Endothelial cell of umbilical vein (primary cell): ENCODE measurements at regions not wholly inside any gene's neighbourhood (a gene's known extent, or its start where the extent isn't known, plus 50 kb on each side); places are given as distances from the start of the nearest gene placed in this dataset.

Source experiments
- BruUV-seq: library from RNA; stranded (reverse); fragments of 400-500 nt; replicated peaks from 2 replicates; lab custom pipeline; 2021; lab: Mats Ljungman, UMichigan
- CTCF ChIA-PET: fragments of 300-600, 350-600 bp; sonication (Branson Sonifier 250); formaldehyde crosslinking; loops from one replicate; lab custom pipeline; 2021; ENCODE audit warnings: antibody characterized with exemption, inconsistent platforms; lab: Charles Lee
- POLR2A ChIA-PET: fragments of 300-600, 350-600 bp; sonication (Branson Sonifier 250); formaldehyde crosslinking; loops from one replicate; lab custom pipeline; 2021; ENCODE audit warnings: antibody characterized with exemption, inconsistent platforms; lab: Charles Lee
- DNase-seq: peaks from one replicate; pipeline ENCODE4 v3.0.0-alpha.2; 2011; ENCODE audit warnings: low read depth, low spot score
- FAIRE-seq: peaks from 2 replicates; lab custom pipeline; 2011; peaks lifted over from hg19 to GRCh38; lab: Jason Lieb, UNC
- H2AFZ ChIP-seq: 2 replicates; pipeline ENCODE4 v1.6.0; 2012; ENCODE audit warnings: low read depth, low read length, control low read depth, inconsistent platforms
- H3K27ac ChIP-seq: 2 replicates; pipeline ENCODE4 v1.5.1; 2011; ENCODE audit warnings: low read depth, mild to moderate bottlenecking, control low read depth, low read length, moderate library complexity; ENCODE audit not compliant: insufficient read depth
- H3K27me3 ChIP-seq, 2 experiments: 2 replicates each; pipeline versions ENCODE4 v1.6.0 to v1.6.1; 2011; ENCODE audit warnings: low read length in 2 of 2, mixed read lengths in 1 of 2; ENCODE audit not compliant: control insufficient read depth in 2 of 2, insufficient read depth in 2 of 2
- H3K36me3 ChIP-seq, 2 experiments: 2 replicates in 1 of 2; 3 replicates in 1 of 2; pipeline ENCODE4 v1.5.1; 2011; ENCODE audit warnings: low read length in 2 of 2, mild to moderate bottlenecking in 1 of 2, moderate library complexity in 1 of 2; ENCODE audit not compliant: control insufficient read depth in 2 of 2, insufficient read depth in 2 of 2; ENCODE audit errors: extremely low read depth in 1 of 2
- H3K4me1 ChIP-seq: 3 replicates; pipeline ENCODE4 v1.5.1; 2011; ENCODE audit warnings: mild to moderate bottlenecking, low read length; ENCODE audit not compliant: control insufficient read depth, insufficient read depth; ENCODE audit errors: extremely low read depth
- H3K4me2 ChIP-seq: 2 replicates; pipeline ENCODE4 v1.6.1; 2011; ENCODE audit warnings: low read length, control low read depth, mixed read lengths; ENCODE audit not compliant: insufficient read depth
- H3K4me3 ChIP-seq, 3 experiments: fragments of 200-600 bp in 1 of 3; sonication (generic), shearing (Covaris generic) in 1 of 3; replicated peaks in 1 of 3; 2 replicates each; pipeline ENCODE4 v1.5.1; 2011 to 2016; ENCODE audit warnings: control low read depth in 3 of 3, low read length in 3 of 3, mild to moderate bottlenecking in 2 of 3, inconsistent platforms in 1 of 3, low read depth in 1 of 3, moderate library complexity in 1 of 3; ENCODE audit not compliant: insufficient read depth in 1 of 3
- H3K79me2 ChIP-seq: 2 replicates; pipeline ENCODE4 v1.6.0; 2012; ENCODE audit warnings: low read length, inconsistent platforms; ENCODE audit not compliant: control insufficient read depth, insufficient read depth
- H3K9ac ChIP-seq: replicated peaks from 2 replicates; pipeline ENCODE3; 2011; ENCODE audit warnings: low read length, control low read depth; ENCODE audit not compliant: insufficient read depth; ENCODE audit errors: extremely low read depth
- H3K9me1 ChIP-seq: replicated peaks from 3 replicates; pipeline ENCODE4 v1.6.0; 2011; ENCODE audit warnings: mild to moderate bottlenecking, low read length; ENCODE audit not compliant: control insufficient read depth, insufficient read depth; ENCODE audit errors: extremely low read depth
- H3K9me3 ChIP-seq: replicated peaks from 2 replicates; pipeline ENCODE4 v1.5.1; 2012; ENCODE audit warnings: low read length, inconsistent platforms; ENCODE audit not compliant: control insufficient read depth, insufficient read depth
- H4K20me1 ChIP-seq: replicated peaks from 2 replicates; pipeline ENCODE3; 2011; ENCODE audit warnings: mild to moderate bottlenecking, low read length; ENCODE audit not compliant: control insufficient read depth, insufficient read depth; ENCODE audit errors: extremely low read depth
- CTCF ChIP-seq, 2 donors: IDR thresholded peaks; 1 replicate in 1 of 2; 2 replicates in 1 of 2; pipeline ENCODE4 v1.5.1; 2011; ENCODE audit warnings: low read length in 2 of 2, mild to moderate bottlenecking in 2 of 2, moderate library complexity in 2 of 2, control low read depth in 1 of 2, inconsistent platforms in 1 of 2, low read depth in 1 of 2; ENCODE audit not compliant: insufficient read depth in 1 of 2; ENCODE audit errors: extremely low read depth in 1 of 2
- EZH2 ChIP-seq: IDR thresholded peaks from 2 replicates; pipeline ENCODE4 v1.6.1; 2012; ENCODE audit warnings: borderline replicate concordance, low read depth, mild to moderate bottlenecking, moderate library complexity, low read length, inconsistent platforms; ENCODE audit not compliant: severe bottlenecking
- FOS ChIP-seq: IDR thresholded peaks from 2 replicates; pipeline ENCODE4 v1.6.1; 2011; ENCODE audit warnings: mild to moderate bottlenecking, low read length, moderate library complexity, borderline replicate concordance; ENCODE audit not compliant: insufficient read depth
- GATA2 ChIP-seq: IDR thresholded peaks from 2 replicates; pipeline ENCODE4 v1.7.0; 2011; ENCODE audit warnings: low read depth, mild to moderate bottlenecking, moderate library complexity, mixed read lengths, low read length; ENCODE audit not compliant: insufficient read length, insufficient read depth
- JUN ChIP-seq: IDR thresholded peaks from 2 replicates; pipeline ENCODE4 v1.6.1; 2011; ENCODE audit warnings: borderline replicate concordance, low read depth; ENCODE audit not compliant: insufficient read length, insufficient read depth
- MAX ChIP-seq: IDR thresholded peaks from 2 replicates; pipeline ENCODE4 v1.6.1; 2011; ENCODE audit not compliant: insufficient read depth, insufficient read length
- MYC ChIP-seq: IDR thresholded peaks from one replicate; pipeline ENCODE4 v1.6.1; 2011; ENCODE audit warnings: mild to moderate bottlenecking, low read depth, low read length
- POLR2A ChIP-seq: IDR thresholded peaks from 2 replicates; pipeline ENCODE4 v1.6.1; 2012; ENCODE audit warnings: low read depth, mild to moderate bottlenecking, control low read depth, low read length
- POLR2AphosphoS5 ChIP-seq: IDR thresholded peaks from 2 replicates; pipeline ENCODE4 v1.6.1; 2012; ENCODE audit warnings: low read depth, mild to moderate bottlenecking, control low read depth, low read length, moderate library complexity; ENCODE audit not compliant: insufficient read depth
- dilution Hi-C: fragments of 300-500 bp; cut with MboI; formaldehyde crosslinking; loops from one replicate; pipeline ENCODE4 v1.15.0; 2019; ENCODE audit warnings: low sequenced_read_pairs; ENCODE audit not compliant: extremely low pct_ligation_motif_present
- intact Hi-C: fragments of 100-400 bp; cut with micrococcal nuclease; formaldehyde crosslinking; loops from one replicate; pipeline ENCODE4 v1.10.0; 2022

- TF ChIP-seq CTCF (IDR thresholded peaks at IDR 0.05; ENCODE audit: extremely low read depth in 1 of 2, insufficient read depth in 1 of 2, low read depth in 1 of 2, low read length in 2 of 2), result no peak
- TF ChIP-seq POLR2A, result no peak
- no peak for TF ChIP-seq EZH2
- TF ChIP-seq FOS, result no peak
- no peak for TF ChIP-seq MYC
- TF ChIP-seq GATA2, result no peak
- no peak for TF ChIP-seq JUN
- TF ChIP-seq POLR2AphosphoS5, result no peak
- TF ChIP-seq MAX, result no peak
- no peak overlapping the region for H2AFZ ChIP-seq
- no TSS peak for BruUV-seq
- no peak overlapping the region for H3K9ac ChIP-seq
- intact Hi-C loops (loop anchor here (10.0 kb wide), 1 partner anchor 1117 kb away; no protein-coding TSS in a partner anchor), dilution Hi-C loops (no loop called here)
- ChIA-PET CTCF (interaction anchor here (0.7 kb wide), 1 partner anchor 1848 kb away, joined by 3 read pairs; no protein-coding TSS in a partner anchor), POLR2A (no interaction called here)
- H3K27me3 ChIP-seq, result no peaks in the 10 kb centered on the region
- H3K4me1 ChIP-seq, result peaks cover 9% of the 10 kb centered on the region
- H3K9me3 ChIP-seq, result no peaks in the 10 kb centered on the region
- no peak overlapping the region for H3K4me2 ChIP-seq
- no peak for DNase-seq
- H3K27ac ChIP-seq, result no peak overlapping the region
- no peak overlapping the region for H3K4me3 ChIP-seq
- no peak for FAIRE-seq
- no peaks in the 10 kb centered on the region for H3K36me3 ChIP-seq
- H4K20me1 ChIP-seq, result no peaks in the 10 kb centered on the region
- H3K9me1 ChIP-seq, result no peaks in the 10 kb centered on the region
- no peaks in the 10 kb centered on the region for H3K79me2 ChIP-seq
These were observed 390.5 kb downstream of the TMEM135 start for GRCh38 chr11:87428266-87428665.
